ENCODE measurements at regions not wholly inside any gene's neighbourhood (a gene's known extent, or its start where the extent isn't known, plus 50 kb on each side); places are given as distances from the start of the nearest gene placed in this dataset.

- TF ChIP-seq CTCF (IDR thresholded peaks at IDR 0.05; ENCODE audit: insufficient read depth, low read length) (no peak), REST (IDR thresholded peaks at IDR 0.05; ENCODE audit: insufficient replicate concordance, low read depth) (no peak), GABPA (IDR thresholded peaks at IDR 0.05; ENCODE audit: low read depth) (no peak)
Measured at GRCh38 chr19:27975419-27976005, 1237.4 kb downstream of the UQCRFS1 start.
